GM12892 (cell line): ENCODE measurements at regions not wholly inside any gene's neighbourhood (a gene's known extent, or its start where the extent isn't known, plus 50 kb on each side); places are given as distances from the start of the nearest gene placed in this dataset.

Experiments
- POLR2A ChIP-seq: IDR thresholded peaks from 2 replicates; pipeline ENCODE4 v1.6.1; 2011; ENCODE audit warnings: low read depth, low read length, control low read depth
- POLR2AphosphoS5 ChIP-seq: IDR thresholded peaks from 2 replicates; pipeline ENCODE4 v1.6.1; 2011; ENCODE audit warnings: low read depth, low read length, control low read depth
- TAF1 ChIP-seq: IDR thresholded peaks from 2 replicates; pipeline ENCODE4 v1.6.1; 2011; ENCODE audit warnings: low read depth, mild to moderate bottlenecking, control low read depth, low read length, borderline replicate concordance

GRCh38 chr11:109914809-109915653, 178.2 kb upstream of the ZC3H12C start:
- no peak for TF ChIP-seq POLR2A
- no peak for TF ChIP-seq TAF1
- TF ChIP-seq POLR2AphosphoS5 = no peak
